MG63 (cell line): ENCODE measurements at regions not wholly inside any gene's neighbourhood (a gene's known extent, or its start where the extent isn't known, plus 50 kb on each side); places are given as distances from the start of the nearest gene placed in this dataset.

Source experiments
- DNase-seq: peaks from one replicate; pipeline ENCODE4 v3.0.0-alpha.2; 2020
- H3K27me3 ChIP-seq: fragments of 250-450 bp; sonication (Bioruptor Pico); 2 replicates; pipeline ENCODE4 v1.5.1; 2020; ENCODE audit warnings: mild to moderate bottlenecking, moderate library complexity
- H3K36me3 ChIP-seq: fragments of 250-450 bp; sonication (Bioruptor Pico); 2 replicates; pipeline ENCODE4 v1.5.1; 2020; ENCODE audit warnings: mild to moderate bottlenecking, moderate library complexity
- H3K4me3 ChIP-seq: fragments of 250-450 bp; sonication (Bioruptor Pico); 2 replicates; pipeline ENCODE4 v1.5.1; 2020; ENCODE audit warnings: mild to moderate bottlenecking, moderate library complexity
- H3K9me3 ChIP-seq: fragments of 250-450 bp; sonication (Bioruptor Pico); 2 replicates; pipeline ENCODE4 v1.5.1; 2020; ENCODE audit warnings: mild to moderate bottlenecking, moderate library complexity

DNA sequence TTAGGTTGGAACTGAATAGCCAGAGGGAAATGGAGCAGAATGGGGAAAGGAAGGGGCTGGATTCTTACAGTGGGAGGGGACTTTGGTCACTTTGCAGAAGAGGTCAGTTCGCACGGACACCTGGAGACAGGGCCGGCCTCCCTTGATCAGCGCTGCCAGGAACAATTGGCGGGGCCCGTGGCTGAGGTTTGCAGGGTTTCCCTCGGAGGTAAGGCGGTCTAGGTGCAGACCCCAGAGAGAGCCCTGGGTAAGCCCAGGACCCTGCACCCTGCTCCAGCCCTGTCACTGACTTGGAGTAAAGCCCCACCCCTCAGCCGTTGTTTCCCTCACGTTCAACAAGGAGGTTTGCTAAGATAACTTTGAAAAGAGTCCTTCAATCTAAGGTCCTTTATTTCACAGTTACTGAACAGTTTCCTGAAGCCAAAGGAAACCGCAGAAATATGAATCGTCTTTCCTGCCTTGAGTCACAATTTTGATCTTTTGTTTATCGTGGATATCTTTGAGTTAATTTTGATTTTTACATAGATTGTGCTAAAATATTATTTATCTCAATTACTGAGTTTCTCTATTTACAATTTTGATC is 231.4 kb upstream of the RTL1 start:
- H3K36me3 ChIP-seq = no peaks in the 10 kb centered on the region
- no peaks in the 10 kb centered on the region for H3K9me3 ChIP-seq
- no peak for DNase-seq
- no peaks in the 10 kb centered on the region for H3K27me3 ChIP-seq
- H3K4me3 ChIP-seq = no peak overlapping the region

DNA sequence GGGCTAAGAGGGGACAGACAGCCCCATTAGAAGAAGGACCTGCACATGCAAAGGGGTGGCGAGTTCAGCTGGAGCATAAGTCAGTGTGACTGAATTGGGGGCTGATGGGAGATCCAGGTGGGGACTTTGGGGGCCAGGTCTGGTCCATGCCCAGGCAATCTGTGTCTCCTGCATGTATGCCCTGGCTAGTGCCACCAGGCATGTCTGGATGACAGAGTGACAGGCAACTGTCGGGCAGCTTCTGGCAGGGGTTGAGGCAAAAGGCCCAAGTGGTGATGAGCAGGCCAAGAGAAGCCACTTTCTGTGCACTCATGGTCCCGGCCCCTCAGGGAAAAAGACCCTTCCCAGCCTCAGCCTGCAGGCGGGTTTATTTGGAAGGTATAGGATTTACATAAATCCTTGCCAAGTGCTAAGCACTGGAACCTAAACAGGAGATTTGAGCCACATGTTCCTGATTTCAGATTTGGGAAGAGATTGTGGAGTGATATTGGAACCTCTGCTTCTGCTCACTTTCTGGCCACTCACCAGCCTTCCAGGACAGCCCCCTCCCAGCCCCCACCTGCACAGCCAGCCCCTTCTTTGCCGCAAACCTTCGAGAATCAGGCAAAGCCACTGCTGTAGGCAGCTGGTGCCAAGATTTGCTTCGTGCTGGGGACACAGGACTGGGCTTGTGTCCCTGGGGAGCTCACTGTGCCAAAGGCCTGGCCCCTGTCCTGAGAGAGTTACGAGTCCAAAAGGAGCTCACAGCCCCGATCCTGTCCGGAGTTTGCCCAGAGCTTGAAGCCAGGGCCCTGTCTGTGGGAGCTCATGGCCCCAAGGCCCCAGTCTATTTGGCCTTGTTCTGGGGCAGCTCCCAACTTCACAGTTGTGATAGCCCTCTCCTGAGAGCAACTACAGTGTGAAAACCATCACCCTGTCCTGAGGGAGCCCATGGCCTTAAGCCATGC is 232.5 kb upstream of the RTL1 start:
- no peaks in the 10 kb centered on the region for H3K36me3 ChIP-seq
- H3K9me3 ChIP-seq = no peaks in the 10 kb centered on the region
- H3K27me3 ChIP-seq = no peaks in the 10 kb centered on the region
- no peak overlapping the region for H3K4me3 ChIP-seq
- no peak for DNase-seq

DNA sequence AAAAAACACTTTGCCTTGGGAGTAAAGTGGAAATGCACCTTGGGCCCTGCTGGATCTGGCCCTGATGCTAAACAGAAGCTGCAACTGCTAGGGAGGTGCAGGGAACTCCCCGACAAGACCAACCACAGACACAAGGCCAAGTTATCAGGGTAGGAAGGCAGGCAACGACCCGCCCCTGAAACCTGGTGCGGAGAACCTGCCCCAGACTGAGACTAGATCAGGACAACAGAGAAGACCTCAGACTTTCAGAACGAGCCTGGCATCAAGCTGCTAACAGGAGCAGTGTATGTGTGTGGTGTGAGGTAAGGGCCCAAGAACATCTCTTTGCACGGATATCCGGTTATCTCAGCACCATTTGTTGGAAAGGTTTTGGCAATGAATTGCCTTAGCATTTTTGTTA is 233.7 kb upstream of the RTL1 start:
- DNase-seq = no peak
- no peaks in the 10 kb centered on the region for H3K27me3 ChIP-seq
- no peaks in the 10 kb centered on the region for H3K36me3 ChIP-seq
- H3K4me3 ChIP-seq = no peak overlapping the region
- H3K9me3 ChIP-seq = 0 out of 2 replicates have a peak, but pooled peaks cover 4% of the 10 kb centered on the region

DNA sequence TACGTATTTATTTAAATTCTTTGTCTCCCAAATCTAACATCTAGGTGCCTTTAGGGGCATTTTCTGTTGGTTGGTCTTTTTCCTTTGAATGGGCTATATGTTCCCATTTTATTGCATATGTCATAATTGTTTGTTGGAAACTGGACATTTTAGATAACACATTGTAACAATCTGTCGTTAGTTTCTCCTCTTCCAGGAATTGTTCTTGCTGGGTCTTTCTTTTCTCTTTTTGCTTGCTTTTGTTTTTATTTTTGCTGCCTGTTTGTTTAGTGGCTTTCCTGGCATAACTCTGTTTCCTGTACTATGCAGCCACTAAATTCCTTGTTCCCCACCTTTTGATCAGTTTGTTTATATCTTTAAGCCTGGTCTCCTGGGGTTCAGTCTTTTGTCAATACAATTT is 244.3 kb upstream of the RTL1 start:
- DNase-seq = no peak
- no peaks in the 10 kb centered on the region for H3K36me3 ChIP-seq
- no peaks in the 10 kb centered on the region for H3K27me3 ChIP-seq
- H3K4me3 ChIP-seq = no peak overlapping the region
- H3K9me3 ChIP-seq = no peaks in the 10 kb centered on the region

DNA sequence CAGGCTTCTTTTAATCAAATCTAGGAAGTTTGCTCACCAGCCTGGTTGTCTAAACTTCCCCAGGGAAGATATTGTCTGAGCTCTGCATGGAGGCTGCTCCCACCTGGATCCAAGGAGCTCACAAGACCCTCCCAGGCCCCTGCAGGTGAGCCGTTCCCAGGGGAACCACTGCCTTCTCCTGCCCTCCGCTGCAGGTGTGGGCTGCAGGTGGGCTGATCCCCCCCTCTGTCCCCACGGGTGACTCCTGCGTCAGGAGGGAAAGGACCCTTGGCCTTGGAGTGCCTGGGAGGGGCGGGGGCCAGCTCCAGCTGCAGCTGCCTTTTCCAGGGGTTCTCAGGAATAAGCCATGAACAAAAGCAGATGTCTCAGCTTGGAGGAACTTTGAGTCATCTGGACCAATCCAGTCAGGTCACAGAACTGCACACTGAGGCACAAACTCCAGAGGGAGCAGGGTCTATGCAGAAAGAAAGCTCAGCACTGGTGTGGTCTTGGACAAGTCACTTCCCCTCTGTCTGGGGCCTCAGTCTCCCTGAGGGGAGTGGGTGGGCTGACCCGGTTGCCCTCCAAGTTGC is 246.6 kb upstream of the RTL1 start:
- DNase-seq = no peak
- H3K27me3 ChIP-seq = no peaks in the 10 kb centered on the region
- H3K4me3 ChIP-seq = no peak overlapping the region
- H3K36me3 ChIP-seq = no peaks in the 10 kb centered on the region
- H3K9me3 ChIP-seq = no peaks in the 10 kb centered on the region

DNA sequence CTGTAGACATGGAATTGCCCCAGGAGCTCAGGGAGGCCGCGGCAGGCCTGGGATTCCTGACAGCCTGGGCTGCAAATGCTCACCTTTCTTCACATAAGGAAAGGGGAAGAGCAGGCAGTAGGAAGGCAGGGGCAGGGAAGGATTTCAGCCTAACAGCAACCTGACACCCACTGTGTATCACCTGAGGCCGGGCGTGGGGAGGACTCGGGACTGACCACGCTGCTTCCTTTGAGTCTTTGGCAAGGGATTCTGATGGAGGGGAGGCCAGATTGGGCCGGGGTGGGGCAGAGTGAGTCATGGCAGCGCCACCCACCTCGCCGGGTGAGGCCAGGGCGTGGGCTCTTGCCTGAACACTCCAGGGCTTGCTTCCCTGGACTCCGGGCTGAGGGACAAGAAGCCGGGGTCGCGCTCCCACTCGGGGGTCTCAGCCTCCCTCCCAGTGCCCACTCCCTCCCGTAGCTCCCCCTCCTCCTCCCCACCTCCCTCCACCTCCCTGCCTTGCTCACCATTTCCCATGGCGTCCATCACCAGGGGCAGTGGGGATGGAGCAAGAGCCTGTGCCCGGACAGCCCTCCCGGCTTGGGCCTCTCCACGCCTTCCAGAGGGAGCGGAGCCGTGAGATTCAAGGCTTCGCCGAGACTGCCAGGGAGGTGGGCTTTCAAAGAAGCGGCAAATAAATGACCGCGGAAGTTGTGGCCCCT is 247.9 kb upstream of the RTL1 start:
- Histone ChIP-seq H3K36me3 (no peaks in the 10 kb centered on the region), H3K27me3 (no peaks in the 10 kb centered on the region), H3K4me3 (no peak overlapping the region), H3K9me3 (no peaks in the 10 kb centered on the region)
- peak; percentile 8 for DNase-seq

DNA sequence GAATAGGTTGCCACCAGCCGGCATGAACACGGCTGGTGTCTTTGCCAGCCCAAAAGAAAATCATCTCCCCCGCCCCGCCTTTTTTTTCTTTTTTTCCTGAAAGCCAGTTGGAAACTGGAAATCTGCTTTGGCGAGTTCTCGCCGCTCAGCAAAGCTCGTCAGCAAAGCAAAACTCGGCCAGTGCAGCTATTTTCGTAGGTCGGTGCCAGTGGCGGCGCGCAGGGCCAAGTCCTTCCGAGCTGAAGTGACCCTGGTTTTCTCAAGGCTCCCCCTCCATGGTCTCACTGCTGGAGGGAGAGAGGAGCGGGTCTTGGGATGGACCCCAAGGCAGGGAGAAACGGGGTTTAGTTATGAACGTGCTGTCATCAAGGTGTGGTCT is 248.4 kb upstream of the RTL1 start:
- Histone ChIP-seq H3K9me3 (no peaks in the 10 kb centered on the region), H3K36me3 (no peaks in the 10 kb centered on the region), H3K4me3 (no peak overlapping the region), H3K27me3 (no peaks in the 10 kb centered on the region)
- DNase-seq = no peak

DNA sequence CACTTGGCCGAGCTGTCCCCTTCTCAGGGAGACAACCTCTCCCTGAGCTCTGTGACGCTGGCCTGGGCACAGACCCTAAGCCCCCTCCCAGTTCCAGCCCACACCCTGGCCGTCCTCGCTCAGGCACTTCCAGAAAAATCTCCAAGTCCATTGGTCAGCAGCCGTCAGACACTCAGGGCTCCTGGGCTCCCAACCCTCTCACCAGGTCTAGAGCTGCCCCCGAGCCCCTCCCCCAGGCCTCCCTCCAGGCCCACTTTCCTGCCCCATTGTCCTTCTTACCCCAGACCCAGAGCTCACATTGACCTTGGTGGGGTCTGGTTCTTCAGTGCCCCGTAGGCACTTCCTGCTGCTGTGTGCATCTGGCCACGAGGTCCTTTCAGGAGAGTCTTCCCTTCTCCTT is 249.3 kb upstream of the RTL1 start:
- H3K27me3 ChIP-seq = no peaks in the 10 kb centered on the region
- DNase-seq = no peak
- H3K9me3 ChIP-seq = no peaks in the 10 kb centered on the region
- H3K4me3 ChIP-seq = no peak overlapping the region
- no peaks in the 10 kb centered on the region for H3K36me3 ChIP-seq

DNA sequence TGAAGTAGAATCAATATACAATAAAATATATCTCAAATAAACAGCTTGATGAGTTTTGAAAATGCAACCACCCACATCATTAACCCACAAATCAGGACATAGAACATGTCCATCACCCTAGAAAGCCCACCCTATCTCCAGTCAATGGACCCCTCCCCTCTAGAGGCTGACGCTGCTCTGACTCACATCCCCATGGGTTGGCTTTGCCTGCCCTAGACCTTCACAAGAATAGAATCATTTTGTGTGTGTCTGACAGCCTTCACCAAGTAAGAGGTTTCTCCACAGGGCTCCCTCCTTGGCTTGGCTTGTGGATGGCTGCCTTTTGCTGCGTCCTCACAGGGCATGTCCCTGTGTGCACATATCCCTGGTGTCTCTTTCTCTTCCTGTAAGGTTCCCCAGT is 250.2 kb upstream of the RTL1 start:
- H3K27me3 ChIP-seq = no peaks in the 10 kb centered on the region
- no peak for DNase-seq
- no peak overlapping the region for H3K4me3 ChIP-seq
- H3K36me3 ChIP-seq = no peaks in the 10 kb centered on the region
- no peaks in the 10 kb centered on the region for H3K9me3 ChIP-seq

DNA sequence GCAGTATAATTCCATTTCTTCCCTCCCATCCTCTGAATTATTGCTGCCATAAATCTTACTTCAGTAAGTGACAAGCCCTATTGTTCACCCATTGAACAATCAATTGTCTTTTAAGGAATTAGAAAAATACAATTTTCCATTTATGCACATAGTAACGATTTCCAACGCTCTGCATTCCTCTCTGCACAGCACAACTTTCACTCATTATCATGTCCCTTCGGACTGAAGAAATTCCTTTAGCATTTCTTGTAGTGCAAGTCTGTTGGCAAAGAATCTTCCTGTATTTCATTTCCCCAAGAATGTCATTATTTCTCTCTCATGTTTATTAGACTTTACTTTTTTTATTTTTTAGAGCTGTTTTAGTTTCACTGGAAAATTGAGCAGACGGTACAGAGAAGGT is 252.1 kb upstream of the RTL1 start:
- no peak overlapping the region for H3K4me3 ChIP-seq
- H3K36me3 ChIP-seq = no peaks in the 10 kb centered on the region
- H3K27me3 ChIP-seq = no peaks in the 10 kb centered on the region
- no peak for DNase-seq
- H3K9me3 ChIP-seq = no peaks in the 10 kb centered on the region

DNA sequence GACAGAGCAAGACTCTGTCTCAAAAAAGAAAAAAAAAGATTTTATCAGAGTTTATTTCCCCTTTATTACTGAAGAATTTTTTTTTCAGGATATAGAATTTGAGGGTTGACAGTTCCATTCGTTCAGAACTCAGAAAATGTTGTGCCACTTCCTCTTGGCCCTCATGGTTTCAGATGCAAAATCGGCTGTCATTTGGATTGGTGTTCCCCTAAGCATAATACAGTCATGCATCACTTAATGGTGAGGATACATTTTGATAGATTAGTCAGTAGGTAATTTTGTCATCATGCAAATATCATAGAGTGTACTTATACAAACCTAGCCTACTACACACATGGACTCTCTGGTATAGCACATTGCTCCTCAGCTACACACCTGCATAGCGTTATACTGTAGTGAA is 263.9 kb upstream of the RTL1 start:
- no peak for DNase-seq

DNA sequence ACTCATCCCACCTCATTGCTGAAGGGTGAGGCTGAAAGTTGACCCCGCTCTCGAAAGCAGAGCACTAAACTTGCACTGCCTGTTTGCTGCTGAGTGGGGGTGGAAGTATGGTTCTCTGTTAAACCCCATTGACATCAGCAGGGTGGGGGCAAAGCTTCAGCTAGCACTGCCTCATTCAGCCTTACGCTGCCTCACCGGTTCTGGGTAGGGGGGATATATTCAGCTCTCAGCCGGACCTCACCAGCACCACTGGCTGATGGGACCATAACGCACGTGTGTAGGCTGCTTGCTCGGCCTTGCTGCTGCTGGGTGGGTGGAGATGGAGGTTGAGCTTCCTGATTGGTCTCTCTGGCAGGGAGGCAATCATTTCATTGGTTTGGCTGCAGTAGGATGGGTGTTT is 265.7 kb upstream of the RTL1 start:
- H3K36me3 ChIP-seq = no peaks in the 10 kb centered on the region
- H3K9me3 ChIP-seq = 0 out of 2 replicates have a peak, but pooled peaks cover 2% of the 10 kb centered on the region
- DNase-seq = no peak
- H3K27me3 ChIP-seq = no peaks in the 10 kb centered on the region
- H3K4me3 ChIP-seq = no peak overlapping the region

More for the DNA sequence above, 263.9 kb upstream of the RTL1 start:
- Histone ChIP-seq H3K27me3 (no peaks in the 10 kb centered on the region), H3K9me3 (0 out of 2 replicates have a peak, but pooled peaks cover 2% of the 10 kb centered on the region), H3K4me3 (no peak overlapping the region), H3K36me3 (no peaks in the 10 kb centered on the region)

DNA sequence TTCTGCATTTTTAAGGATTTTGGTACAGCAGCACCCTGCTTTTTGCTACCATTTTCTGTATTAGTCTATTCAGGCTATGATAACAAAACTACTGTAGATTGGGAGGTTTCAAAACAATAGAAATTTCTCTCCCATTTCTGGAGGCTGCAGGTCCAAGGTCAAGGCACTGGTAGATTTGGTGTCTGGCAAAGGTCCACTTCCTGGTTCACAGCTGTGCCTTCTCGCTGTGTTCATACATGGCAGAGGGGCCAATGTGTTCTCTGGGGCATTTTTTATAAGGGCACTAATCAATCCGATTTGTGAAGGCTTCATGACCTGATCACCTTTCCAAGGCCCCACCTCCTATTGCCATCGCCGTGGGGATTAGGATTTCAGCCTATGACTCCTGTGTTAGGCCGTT is 268.1 kb upstream of the RTL1 start:
- DNase-seq = no peak
- Histone ChIP-seq H3K27me3 (no peaks in the 10 kb centered on the region), H3K36me3 (no peaks in the 10 kb centered on the region), H3K4me3 (no peak overlapping the region), H3K9me3 (no peaks in the 10 kb centered on the region)

DNA sequence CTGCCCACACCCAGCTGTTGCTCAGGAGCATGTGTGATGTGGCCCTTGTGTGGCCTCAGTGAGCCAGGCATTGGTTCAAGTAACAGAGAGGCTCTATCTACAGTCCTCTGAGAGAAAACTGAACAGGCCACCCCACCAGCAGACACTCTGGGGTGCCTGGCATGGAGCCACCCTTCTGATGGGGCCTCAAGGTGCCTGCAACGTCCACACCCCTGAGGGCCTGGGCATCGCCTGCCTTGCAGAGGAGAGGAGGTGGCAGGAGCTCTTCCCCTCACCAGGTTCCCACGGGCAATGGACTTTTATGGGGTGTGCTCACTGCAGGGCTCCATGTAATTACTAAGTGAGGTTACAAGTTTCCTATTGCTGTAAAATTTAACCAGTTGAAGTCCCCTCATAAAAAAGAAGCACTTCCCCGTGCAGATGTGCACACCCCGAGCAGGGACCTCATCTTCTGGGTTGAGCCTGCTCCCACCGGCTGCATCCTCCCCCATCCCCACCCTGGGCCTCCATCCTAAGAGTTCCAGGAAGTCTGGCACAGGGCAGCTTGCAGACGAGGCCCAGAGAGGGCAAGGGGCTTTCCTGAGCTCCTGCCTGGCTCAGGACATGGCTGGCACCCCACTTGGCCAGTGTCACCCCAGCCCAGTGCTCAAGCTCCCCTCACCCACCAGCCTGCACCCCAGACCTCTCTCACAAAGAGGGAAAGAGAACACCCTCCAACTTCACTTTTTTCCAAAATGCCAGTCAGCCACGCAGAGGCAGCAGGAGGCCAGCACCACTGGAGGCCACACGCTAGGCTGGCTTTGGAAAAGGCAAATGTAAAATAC is 270.4 kb upstream of the RTL1 start:
- no peak for DNase-seq
- Histone ChIP-seq H3K4me3 (no peak overlapping the region), H3K36me3 (no peaks in the 10 kb centered on the region), H3K9me3 (no peaks in the 10 kb centered on the region), H3K27me3 (no peaks in the 10 kb centered on the region)

DNA sequence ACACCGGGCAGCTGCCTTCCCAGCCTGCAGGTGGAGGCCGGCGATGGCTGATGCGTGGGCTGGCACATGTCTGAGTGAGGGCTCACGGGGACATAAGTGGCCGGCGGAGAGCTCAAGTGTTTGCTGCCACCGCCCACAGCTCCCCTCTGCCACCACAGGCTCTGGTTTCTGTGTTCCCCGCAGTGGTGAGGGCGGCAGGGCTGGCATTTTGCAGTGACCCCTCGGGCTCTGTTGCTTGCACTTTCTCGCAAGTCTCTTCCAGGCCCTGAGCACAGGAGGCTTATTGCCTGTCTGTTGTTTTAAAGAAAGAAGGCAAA is 271.0 kb upstream of the RTL1 start:
- DNase-seq = no peak
- no peaks in the 10 kb centered on the region for H3K27me3 ChIP-seq

DNA sequence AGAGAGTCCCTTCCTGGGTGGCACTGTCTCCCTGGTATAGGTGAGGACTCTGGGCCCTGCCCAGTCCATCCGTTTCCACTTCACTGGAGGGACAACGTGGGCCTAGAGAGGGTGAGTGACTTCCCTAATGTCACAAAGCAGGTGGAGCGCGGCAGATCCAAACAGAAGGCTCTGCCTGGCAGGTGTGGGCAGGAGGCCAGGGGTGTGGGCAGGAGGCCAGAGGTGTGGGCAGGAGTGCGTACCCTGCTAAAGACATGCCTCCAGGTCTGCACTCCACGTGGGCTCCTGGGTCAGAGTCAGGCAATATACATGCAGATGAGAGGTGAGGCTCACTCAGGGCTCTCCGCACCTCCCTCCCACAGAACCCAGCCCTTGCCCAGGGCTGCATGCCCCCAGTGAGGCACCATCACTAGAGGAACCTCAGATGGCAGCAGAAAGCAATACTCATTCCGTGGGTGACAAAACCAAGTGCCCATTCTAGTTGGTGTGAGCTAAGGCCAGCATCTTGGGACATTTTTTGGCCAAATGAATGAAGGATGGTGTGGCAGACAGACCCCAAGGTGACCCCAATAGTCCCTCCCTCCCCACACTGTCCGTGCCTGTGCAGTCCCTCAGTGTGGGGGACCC is 271.6 kb upstream of the RTL1 start:
- Histone ChIP-seq H3K27me3 (no peaks in the 10 kb centered on the region), H3K4me3 (no peak overlapping the region), H3K9me3 (no peaks in the 10 kb centered on the region), H3K36me3 (no peaks in the 10 kb centered on the region)
- no peak for DNase-seq

More for the DNA sequence above, 271.0 kb upstream of the RTL1 start:
- no peaks in the 10 kb centered on the region for H3K9me3 ChIP-seq
- H3K36me3 ChIP-seq = no peaks in the 10 kb centered on the region
- H3K4me3 ChIP-seq = no peak overlapping the region
